HG03521 (cell line): ENCODE measurements at regions not wholly inside any gene's neighbourhood (a gene's known extent, or its start where the extent isn't known, plus 50 kb on each side); places are given as distances from the start of the nearest gene placed in this dataset.
"Not testable (repeated sequence)": the region's sequence is repeated elsewhere in the genome, so short reads cannot be mapped to it uniquely, and the experiment has no call there.

Source experiments
- ATAC-seq: cut with Tn5 transposase; IDR thresholded peaks from one replicate; pipeline ENCODE4 v1.9.1; 2021; ENCODE audit warnings: mild to moderate bottlenecking, moderate library complexity; ENCODE audit not compliant: unreplicated experiment

DNA sequence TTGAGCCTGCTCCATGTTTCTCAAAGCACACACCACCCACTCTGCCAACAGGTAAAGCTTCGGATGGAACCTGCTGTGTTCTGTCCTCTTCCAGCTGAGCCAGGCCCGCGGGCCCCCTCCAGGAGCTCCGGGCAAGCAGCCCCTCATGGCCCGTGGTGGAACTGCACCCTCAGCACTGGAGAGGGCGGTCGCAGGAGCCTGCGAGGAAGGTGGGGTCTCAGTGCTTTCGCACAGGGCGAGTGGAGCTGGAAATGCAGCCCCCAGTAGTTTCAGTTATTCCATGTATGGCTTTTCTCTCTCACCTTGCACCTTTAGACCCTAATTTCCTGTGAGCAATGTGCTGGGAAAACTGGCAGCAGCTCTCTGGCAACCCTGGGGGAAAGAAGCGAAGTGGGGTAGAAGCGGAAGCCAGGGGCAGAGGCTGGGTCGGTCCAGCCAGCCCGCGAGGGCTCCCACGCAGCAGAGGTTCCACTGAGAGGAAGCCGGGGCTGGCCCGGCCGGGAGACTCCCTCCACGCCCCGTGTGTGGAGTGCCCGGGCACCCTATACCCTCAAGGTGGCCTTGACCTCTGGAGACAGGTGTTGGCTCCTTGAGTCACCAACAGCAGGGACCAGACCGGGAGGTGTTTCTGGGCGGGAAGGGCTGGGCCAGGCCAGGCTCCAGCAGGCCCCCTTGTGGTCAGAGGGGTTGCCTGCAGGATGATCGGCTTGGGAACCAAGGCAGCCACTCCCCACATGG, 119.9 kb upstream of the TMEM45B start:
- ATAC-seq = peak; percentile 79

DNA sequence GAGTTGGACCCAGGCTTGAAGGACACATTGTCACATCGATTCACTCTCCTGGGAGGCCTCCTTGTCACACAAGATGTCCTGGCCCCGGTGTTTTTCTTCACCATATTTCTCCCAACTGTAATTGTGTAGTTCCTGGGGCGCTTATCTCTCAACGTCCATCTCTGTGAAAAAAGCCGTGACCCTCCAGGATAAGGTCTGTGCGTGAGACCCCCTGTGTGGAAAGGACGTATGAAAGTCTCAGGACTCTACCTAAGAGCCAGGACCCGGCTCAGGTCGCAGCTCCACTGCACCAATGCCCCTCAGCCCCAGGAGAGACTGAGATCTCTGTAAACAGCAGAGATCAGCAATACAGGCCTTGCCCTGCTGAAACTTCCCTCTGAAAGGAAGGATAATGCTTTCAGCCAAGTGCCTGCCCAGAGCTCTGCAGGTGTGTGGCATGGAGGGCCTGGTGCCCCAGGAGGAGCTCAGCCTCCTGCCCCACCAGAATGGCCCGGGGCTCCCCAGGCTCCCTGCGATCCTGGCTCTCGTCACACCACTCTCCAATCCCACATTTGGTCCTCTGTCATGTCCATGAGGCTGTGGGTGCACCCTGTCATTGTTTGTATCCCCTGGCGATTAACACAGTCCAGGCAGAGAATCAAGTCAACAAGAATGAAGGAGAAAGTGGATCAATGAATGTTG, 119.2 kb upstream of the TMEM45B start:
- no peak for ATAC-seq

- ATAC-seq = no peak
Observed at GRCh38 chr11:129698212-129698611, 117.4 kb upstream of the TMEM45B start.

GRCh38 chr11:129699711-129700304, 115.8 kb upstream of the TMEM45B start:
- ATAC-seq = no peak

DNA sequence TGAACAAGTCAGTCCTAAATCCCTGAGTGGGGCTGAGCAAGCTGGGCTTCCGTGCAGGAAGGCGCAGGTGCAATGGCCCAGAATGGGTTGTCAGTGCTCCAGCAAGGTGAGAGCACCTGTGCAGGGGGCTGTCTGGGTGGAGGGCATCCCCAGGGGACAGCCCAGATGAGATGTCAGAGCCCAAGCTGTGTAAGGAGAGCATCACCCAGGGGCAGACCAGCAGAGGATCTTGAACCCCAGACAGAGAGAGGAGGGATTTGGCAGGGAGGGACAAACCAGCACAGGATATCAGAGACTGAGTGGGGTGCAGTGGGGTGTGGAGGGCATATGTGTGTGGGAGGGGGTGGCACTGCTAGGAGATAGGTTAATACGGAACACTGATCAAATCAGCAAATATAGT, 114.9 kb upstream of the TMEM45B start:
- no peak for ATAC-seq

GRCh38 chr11:129701706-129702105, 113.9 kb upstream of the TMEM45B start:
- no peak for ATAC-seq

DNA sequence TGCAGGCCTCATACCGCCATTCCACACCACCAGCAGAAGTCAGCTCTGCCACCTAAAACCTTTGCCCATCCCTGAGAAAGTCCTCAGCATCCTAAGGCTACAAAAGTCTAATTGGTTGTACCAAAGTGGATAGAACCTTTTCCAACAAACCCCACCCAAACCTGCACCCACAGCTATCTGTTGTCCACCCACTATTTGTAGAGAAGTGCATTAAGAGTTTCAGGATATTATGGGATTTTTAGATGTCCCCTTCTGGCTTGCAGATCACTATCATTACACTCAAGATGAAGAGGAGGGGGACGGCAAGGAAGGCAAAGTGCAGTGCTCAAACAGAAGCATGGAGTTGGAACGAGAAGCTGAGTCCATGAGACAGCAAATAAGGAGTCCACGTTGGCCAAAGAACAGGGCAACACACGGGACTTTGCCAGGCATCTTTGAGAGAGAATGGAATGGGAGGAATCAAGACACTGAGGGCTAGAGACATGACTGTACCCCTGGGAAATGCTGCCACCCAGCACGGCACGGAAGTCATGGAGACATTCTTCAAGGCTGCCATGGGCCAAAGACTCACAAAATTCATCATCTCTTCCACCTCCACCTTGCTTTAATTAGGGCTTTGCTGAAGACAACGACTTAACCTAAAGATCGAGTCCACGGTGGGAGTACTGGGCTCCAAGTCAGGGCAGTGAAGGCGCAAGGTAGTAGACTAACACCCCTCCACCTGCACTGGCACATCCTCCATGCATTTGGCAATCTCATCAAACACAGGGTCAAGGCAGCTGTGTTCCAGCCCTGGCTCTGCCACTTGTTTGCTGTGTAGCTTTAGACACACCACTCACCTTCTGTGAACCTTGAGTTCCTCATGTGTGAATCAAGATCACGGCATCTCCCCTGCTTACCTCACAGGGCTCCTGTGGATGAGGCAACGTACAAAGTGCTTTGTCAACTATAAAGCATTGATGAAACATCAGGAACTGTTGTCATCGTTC, 112.9 kb upstream of the TMEM45B start:
- ATAC-seq = no peak

DNA sequence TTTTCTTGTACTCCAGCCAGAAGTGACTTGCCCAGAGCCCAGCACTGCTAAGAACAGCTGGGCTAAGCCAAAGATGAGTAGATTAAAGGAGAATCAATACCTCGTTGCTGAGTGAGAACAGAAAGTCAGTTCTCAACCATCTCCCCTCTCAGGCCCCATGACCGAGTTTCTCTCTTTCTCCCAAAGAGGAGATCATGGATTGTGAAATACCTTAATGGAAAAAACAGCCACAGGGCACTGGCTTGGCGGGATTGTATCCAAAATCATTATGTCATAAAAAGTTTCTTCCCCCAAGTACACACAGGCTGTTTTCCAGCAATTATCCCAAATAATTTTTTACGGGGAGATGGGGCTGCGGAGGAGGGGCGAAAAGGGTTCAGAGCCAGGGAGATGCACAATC, 111.8 kb upstream of the TMEM45B start:
- ATAC-seq = no peak

- no peak for ATAC-seq
Observed at GRCh38 chr11:129704831-129705230, 110.8 kb upstream of the TMEM45B start.

GRCh38 chr11:129705341-129705740, 110.3 kb upstream of the TMEM45B start:
- ATAC-seq = no peak

DNA sequence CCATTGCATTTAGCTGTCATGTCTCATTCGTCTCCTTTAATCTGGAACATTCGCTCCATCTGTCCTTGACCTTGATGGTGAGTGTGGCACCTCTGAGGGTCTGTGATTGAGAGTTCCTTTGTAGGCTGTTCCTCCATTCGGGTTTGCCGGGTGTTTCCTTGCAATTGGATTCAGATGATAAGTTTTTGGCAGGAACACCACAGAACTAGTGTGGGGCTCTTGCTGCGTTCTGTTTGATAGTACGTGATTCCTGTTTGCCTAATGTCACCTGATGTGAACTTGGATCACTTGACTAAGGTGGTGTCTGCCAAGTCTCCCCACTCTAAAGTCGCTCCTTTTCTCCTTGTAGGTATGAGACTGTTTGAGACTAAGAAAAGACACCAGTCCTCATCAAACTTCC, 109.7 kb upstream of the TMEM45B start:
- ATAC-seq = no peak

- no peak for ATAC-seq
Observed at GRCh38 chr11:129709801-129710398, 105.7 kb upstream of the TMEM45B start.

DNA sequence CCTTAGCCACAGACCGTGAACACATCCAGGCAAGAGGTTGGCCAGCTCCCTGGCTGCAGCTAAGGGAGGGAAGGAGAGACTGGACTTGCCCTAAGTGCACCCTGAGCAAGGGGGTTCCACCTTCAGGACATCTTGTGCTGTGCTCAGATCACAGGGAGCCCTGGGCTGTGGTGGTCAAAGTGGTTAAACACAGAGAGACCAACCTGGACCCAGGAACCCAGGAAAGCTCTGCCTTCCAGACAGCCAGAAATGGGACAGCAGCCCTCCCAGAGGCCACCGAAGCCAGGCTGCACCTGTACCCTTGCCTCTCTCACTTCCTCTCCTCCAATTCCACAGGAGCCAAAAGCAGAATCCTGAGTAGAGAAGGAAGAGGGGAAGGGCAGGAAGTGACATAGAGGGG, 105.2 kb upstream of the TMEM45B start:
- no peak for ATAC-seq

DNA sequence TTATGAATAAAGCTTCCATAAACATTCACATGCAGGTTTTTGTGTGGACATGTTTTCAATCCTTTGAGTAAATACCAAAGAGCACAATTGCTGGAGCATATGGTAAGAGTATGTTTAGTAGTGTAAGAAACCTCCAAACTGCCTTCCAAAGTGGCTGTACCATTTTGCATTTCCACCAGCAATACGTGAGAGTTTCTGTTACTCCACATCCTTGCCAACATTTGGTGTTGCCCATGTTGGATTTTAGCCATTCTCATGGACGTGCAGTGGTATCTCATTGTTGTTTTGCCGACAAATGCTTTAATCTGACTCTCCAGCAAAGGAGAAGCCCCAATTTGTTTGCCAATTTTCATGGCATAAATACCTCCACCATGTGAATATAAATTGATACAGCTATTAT, 103.9 kb upstream of the TMEM45B start:
- ATAC-seq = no peak

DNA sequence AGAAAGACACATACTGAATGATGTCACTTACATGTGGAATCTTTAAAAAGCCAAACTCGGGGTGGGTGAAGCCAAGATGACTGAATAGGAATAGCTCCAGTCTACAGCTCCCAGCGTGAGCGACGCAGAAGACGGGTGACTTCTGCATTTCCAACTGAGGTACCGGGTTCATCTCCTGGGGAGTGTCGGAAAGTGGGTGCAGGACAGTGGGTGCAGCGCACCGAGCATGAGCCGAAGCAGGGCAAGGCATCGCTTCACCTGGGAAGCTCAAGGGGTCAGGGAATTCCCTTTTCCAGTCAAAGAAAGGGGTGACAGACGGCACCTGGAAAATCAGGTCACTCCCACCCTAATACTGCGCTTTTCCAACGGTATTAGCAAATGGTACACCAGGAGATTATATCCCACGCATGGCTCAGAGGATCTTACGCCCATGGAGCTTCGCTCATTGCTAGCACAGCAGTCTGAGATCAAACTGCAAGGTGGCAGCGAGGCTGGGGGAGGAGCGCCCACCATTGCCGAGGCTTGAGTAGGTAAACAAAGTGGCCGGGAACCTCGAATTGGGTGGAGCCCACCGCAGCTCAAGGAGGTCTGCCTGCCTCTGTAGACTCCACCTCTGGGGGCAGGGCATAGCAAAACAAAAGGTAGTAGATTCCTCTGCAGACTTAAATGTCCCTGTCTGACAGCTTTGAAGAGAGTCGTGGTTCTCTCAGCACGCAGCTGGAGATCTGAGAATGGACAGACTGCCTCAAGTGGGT, 103.0 kb upstream of the TMEM45B start:
- ATAC-seq = not testable (repeated sequence)

- no peak for ATAC-seq
Observed at GRCh38 chr11:129719037-129719436, 96.6 kb upstream of the TMEM45B start.

GRCh38 chr11:129720156-129720555, 95.5 kb upstream of the TMEM45B start:
- ATAC-seq = no peak

DNA sequence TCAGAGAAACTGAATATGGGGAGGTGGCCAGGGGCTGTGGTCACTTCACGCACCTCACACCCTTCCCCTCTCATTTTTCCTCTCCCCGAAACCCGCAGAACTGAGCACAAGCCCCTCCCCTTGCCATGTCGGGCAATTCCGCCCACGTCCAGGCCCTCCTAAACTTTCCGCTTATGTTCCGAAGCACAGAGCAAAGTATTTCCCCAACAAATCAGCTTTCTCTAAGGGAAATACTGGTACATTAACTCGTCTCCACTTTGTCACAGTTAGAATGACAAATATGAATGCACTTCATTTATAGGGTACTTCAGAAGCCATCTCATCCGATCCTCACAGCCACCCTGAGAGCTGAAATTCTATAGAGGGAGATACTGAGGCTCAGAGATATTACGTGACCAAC, 94.7 kb upstream of the TMEM45B start:
- ATAC-seq = no peak

- ATAC-seq = no peak
Observed at GRCh38 chr11:129721685-129722084, 94.0 kb upstream of the TMEM45B start.

DNA sequence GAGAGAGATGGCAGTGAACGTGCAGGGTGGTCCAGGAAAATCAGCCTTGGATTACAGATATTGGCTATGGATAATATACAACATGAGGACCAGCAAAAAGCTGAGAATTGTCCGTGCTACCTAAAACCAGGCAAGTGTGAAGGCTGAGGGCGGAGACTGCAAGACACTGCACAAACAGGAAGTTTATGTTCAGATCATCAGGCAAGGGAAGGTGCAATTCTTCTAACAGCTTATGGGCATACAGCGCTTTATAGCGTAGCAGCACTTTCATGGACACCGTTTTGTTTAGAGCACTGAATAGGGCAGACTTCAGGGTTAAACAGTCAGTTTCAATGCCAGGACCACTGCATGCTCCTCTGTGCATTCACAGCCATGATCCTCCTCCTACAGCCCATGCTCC, 93.1 kb upstream of the TMEM45B start:
- no peak for ATAC-seq
